ENCODE measurements at regions not wholly inside any gene's neighbourhood (a gene's known extent, or its start where the extent isn't known, plus 50 kb on each side); places are given as distances from the start of the nearest gene placed in this dataset.

- intact Hi-C loops (cut with micrococcal nuclease), result no loop called here
Observed at GRCh38 chr4:176843710-176844109, 51.0 kb upstream of the VEGFC start.

GRCh38 chr4:176844448-176844847 is 51.7 kb upstream of the VEGFC start:
- intact Hi-C loops (cut with micrococcal nuclease), result no loop called here

DNA sequence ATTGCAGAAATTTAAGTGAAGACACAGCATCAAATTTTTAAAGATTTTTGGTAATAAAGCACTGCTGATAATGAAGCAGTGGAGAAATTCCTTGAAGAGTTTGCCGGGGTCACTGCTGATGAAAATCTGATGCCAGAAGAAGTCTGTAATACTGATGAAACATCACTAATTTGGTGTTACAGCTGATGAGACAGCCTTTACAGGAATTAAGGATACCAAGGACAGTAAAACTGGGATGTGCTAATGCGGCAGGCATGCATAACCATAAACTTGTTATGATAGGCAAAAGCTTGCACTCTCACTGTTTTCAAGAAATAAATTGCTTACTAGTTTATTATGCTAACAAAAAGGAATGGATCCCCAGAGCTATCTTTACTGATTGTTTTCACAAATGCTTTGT is 52.9 kb upstream of the VEGFC start:
- intact Hi-C loops (cut with micrococcal nuclease), result no loop called here

DNA sequence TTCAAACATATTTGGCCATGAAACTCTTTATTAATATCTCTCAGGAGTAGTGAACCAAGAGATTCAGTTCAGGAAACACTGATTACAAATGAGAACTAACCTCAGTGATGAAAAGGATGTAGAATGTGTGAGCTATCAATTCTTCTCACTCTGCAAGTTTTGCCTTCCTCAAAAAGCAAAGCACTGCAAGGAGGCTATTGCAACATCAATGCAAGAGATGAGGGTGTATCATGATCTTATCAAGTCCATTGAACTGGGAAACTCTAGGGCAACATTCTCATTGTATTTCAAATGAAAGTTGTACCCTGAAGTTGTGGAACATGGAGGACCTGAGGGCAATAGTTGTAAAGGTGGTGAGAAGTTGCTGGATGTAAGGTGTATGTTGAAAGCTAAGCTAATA is 56.4 kb upstream of the VEGFC start:
- intact Hi-C loops (cut with micrococcal nuclease), result no loop called here

DNA sequence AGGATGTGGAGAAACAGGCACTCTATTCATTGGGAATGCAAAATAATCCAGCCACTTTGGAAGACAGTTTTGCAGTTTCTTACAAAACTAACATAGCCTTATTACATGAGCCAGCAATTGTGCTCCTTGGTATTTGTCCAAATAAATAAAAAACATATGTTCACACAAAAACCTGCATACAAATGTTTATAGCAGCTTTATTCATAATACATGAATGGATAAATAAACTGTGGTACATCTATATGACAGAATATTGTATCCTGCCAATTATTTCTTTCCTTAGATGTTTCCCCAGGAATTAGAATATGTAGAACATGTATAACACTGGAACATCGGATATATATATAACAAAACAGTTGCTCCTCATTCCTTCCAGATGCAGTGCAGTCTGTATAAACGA is 57.7 kb upstream of the VEGFC start:
- intact Hi-C loops (cut with micrococcal nuclease), result no loop called here

GRCh38 chr4:176856421-176856820 is 63.7 kb upstream of the VEGFC start:
- intact Hi-C loops (cut with micrococcal nuclease), result no loop called here

- intact Hi-C loops (cut with micrococcal nuclease), result no loop called here
Observed at GRCh38 chr4:176858839-176859238, 66.1 kb upstream of the VEGFC start.

DNA sequence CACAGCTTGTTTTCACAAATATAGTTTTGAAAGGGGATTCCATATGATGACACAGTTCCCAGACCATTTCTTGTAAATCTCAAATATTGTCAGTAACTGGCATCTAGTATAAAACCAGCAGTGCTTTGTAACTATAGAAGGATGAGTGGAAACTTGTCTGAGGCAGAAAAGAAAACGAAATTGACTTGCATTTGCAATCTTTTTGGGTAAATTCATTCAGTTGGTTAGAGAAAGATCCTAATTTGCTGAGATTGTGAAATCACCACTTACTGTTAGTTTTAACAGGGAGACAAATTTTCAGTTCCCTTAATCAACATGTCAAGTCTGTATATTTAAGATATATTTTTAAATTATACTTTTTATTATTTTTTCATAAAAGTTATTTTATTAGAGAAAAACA is 71.5 kb upstream of the VEGFC start:
- intact Hi-C loops (cut with micrococcal nuclease), result no loop called here

GRCh38 chr4:176868676-176869075 is 76.0 kb upstream of the VEGFC start:
- intact Hi-C loops (cut with micrococcal nuclease), result no loop called here

- intact Hi-C loops (cut with micrococcal nuclease), result no loop called here
Observed at GRCh38 chr4:176872461-176872860, 79.7 kb upstream of the VEGFC start.

DNA sequence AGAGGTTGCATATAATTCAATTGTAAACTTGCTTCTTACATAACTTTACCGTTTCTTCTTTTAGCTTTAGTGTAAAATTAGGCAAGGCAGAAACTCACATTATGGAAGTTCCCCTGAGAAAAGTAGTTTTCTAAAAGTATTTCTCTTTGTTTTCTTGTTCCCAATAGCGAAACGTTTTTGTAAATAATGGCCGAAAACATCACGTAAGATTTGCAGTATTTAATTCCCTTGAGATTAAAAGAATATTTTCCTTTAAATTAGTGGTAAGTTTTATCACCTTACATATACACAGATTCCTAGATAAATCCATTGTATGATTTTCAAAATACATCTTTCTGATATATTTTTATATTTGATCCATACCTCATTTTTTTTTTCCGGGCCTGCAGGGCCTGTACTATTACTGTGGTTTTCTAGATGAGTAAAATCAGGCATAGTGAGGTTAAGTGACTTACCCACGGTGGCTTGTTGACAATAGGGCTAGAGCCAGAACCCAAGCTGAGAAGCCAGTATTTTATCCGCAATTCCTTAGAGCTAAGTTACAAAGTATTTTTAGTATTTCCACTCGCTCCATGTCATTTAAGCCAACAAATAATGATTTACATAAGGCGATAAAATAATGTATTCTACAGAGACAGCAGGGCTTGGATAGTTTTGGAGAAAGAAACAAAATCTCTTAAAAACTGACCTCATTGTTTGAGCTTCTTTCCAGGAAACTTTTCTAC is 82.2 kb upstream of the VEGFC start:
- intact Hi-C loops (cut with micrococcal nuclease), result no loop called here

- intact Hi-C loops (cut with micrococcal nuclease), result no loop called here
Observed at GRCh38 chr4:176875446-176875930, 82.8 kb upstream of the VEGFC start.

DNA sequence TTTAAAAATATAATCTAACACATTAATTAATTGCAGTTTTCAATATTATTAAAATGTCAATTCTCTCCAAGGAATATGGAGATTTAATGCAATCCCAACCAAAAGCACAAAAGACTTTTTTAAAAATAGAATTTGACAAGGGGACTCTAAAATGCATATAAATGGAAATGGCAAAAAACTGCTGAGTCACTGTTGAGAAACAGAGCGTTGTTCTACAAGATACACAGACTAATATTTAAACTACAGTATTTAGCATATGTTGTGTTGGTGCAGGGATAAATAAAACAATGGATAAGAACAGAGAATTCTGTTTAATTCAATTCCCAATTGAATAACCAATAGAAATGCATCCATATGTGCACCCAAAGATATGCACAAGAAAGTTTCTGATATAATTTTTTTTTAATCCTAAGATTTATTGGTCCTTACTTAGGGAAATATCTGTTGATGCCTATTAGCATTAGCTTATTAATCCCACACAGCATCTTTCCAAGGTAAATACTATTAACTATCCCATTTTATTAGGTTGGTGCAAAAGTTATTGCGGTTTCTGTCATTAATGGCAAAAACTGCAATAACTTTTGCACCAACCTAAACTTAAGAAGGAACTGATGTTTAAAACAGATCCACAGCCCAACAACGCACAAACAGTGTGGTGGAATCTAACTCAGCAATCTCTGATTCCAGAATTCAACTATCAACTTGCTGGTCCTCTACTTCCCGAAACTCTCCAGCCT is 86.8 kb upstream of the VEGFC start:
- intact Hi-C loops (cut with micrococcal nuclease), result no loop called here

- intact Hi-C loops (cut with micrococcal nuclease), result no loop called here
Observed at GRCh38 chr4:176882206-176882605, 89.5 kb upstream of the VEGFC start.

DNA sequence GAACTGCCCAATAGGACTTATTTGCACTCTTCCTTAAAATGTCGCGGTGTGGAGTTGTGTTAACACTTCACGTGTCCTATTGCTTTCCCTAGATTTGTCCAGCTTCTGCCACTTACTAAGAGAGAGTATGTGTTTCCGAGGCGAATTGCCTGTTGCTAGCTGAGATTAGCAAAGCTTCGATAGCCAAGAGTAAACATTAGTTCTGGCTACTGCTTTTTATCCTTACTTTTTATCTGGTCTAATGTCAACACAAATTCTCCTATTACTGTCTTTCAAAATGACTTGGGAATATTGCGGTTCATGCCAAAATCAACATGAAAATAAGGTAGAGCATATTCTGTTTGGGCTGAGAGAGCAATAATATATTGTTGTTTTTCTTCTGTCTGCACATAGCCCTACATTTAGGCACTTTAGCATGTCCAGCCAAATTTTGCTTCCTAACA is 90.4 kb upstream of the VEGFC start:
- intact Hi-C loops (cut with micrococcal nuclease), result no loop called here

DNA sequence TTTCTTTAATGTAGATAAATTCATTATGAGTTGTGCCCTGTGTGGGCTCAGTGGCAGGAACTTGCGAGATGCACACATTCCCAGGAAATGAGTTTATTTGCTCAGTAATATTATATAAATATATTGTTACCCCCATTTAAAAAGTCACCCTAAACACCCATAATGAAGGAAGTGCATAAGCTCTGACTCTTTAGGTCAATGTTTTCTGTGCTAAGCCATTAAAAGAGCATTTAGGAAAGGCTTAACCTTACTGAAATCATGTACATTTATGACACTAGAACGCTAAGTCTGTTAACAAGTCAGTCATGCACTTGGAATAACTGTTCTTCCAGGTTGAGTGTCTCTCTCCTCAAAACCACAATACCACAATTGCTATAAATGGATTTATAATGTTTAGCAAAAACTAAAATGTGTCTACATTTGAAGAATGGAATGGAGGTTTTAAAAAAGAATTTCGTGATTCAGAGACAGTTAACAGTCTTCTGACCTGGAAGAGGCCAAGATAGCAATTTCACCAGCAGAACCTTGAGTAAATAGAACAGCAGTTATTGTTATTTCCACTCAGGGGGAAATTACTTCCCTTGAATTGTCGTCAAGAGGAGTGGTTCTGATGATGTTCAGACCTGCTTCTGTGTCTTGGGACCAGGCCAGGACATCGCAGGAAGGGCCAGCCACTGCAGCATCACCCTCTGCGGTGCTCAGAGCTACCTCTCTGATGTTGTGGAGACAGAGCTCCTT is 91.1 kb upstream of the VEGFC start:
- intact Hi-C loops (cut with micrococcal nuclease), result no loop called here

GRCh38 chr4:176885224-176885623 is 92.5 kb upstream of the VEGFC start:
- intact Hi-C loops (cut with micrococcal nuclease), result no loop called here

DNA sequence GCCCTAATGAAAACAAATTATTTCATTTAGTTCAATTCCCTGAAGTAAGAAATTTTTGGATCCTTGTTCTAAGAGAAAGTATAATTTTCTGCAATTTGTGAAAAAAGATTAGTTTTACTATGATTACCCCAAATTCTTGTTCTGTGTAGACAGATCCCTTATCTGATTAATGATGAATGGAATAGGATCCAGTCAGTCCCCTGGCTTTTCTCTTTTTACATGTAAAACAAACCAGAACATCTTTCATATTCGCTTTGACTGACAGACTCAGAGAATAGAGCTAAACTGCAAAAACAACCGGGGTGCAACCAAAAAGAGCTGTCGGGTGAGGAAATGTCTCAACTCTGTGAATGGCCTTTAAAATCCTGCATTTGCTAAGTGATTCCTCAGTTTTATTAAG is 93.4 kb upstream of the VEGFC start:
- intact Hi-C loops (cut with micrococcal nuclease), result no loop called here

DNA sequence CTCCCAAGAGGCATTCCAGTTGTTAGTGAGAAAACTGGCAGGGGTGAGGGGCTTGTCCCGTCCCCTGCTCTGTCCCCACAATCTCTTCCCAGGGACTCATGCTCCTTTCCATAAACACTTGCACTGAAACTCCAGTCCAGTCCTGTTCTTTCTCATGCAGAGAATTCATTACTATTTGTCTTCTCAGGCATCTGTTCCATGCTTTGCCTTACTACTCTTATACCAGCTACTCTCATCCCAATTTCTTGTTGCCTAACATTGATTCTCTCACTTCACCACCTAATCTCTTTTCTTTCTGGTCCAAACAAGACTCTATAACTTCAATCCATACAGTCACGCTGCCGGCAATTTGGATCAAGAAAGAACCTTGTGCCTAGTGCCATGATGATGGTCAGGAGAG is 97.1 kb upstream of the VEGFC start:
- intact Hi-C loops (cut with micrococcal nuclease), result no loop called here

DNA sequence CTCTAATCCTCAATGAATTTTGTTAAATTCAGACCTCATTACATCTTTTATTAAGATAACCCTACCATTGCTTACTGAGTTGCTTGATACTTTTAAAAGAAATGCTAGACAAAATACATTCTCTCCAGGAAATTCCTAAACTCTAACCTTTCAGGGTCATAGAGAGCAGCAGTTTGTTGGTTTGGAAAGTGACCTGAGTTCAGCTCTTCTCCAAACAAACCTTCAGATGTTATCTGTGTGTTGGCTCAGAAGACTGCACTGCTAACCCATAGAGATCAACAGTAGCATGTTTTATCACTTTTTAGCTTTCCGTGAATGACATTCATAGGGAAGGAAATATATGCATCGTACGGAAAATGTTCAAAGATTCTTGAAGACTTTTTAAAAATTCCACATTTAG is 101.8 kb upstream of the VEGFC start:
- intact Hi-C loops (cut with micrococcal nuclease), result no loop called here

DNA sequence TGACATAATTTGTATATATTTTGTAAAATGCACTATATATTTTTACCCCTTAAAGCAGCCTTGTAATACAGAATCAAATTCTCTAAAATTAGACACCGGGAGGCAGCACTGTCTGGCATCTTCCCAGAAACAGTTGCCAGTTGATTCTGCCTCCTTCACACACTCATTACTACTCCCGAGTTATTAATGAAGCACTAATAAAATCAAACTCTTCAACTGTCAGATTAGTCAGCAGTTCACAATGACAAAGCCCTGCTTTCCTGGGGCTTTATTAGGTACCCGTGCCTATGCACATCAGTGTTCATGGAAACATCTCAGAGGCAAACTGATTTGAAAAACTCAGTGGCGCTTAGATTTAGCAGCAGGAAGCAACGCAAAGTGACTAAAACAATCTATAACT is 103.5 kb upstream of the VEGFC start:
- intact Hi-C loops (cut with micrococcal nuclease), result no loop called here

GRCh38 chr4:176897226-176897625 is 104.5 kb upstream of the VEGFC start:
- intact Hi-C loops (cut with micrococcal nuclease), result no loop called here

Measured in T-helper 2 cell treated with Interferon-gamma antibody and Interleukin-4, amounts not matched to agents 100 ng/mL and 5 ng/mL, for 36 hours (primary cell).